ENCODE measurements at regions not wholly inside any gene's neighbourhood (a gene's known extent, or its start where the extent isn't known, plus 50 kb on each side); places are given as distances from the start of the nearest gene placed in this dataset.

GRCh38 chr13:89910166-89910565 lies 1437.3 kb upstream of the MIR17HG start:
- H3K36me3 ChIP-seq (ENCODE audit: low read length) = no peaks in the 10 kb centered on the region
- H2AFZ ChIP-seq (ENCODE audit: low read depth, low read length, severe bottlenecking) = no peak overlapping the region
- no peaks in the 10 kb centered on the region for H3K27me3 ChIP-seq (ENCODE audit: low read length)
- no peak overlapping the region for H3K4me2 ChIP-seq (ENCODE audit: low read depth, low read length, poor library complexity, severe bottlenecking)
- H3K27ac ChIP-seq (ENCODE audit: low read depth, low read length) = no peak overlapping the region
- no peaks in the 10 kb centered on the region for H3K9me3 ChIP-seq (ENCODE audit: insufficient read depth, low read length)
- TF ChIP-seq CTCF (IDR thresholded peaks at IDR 0.05; ENCODE audit: insufficient read depth, low read length, poor library complexity, severe bottlenecking) = no peak
- no peak for TF ChIP-seq EZH2phosphoT487 (conservative IDR thresholded peaks at IDR 0.05; ENCODE audit: low read length)
- no peak overlapping the region for H3K4me3 ChIP-seq (ENCODE audit: insufficient read depth, low read length, poor library complexity, severe bottlenecking)
- no peaks in the 10 kb centered on the region for H4K20me1 ChIP-seq (ENCODE audit: low read depth, low read length)
- no peaks in the 10 kb centered on the region for H3K9me2 ChIP-seq (replicated peaks; ENCODE audit: insufficient read depth, low read length)
- no peaks in the 10 kb centered on the region for H3F3A ChIP-seq (ENCODE audit: insufficient read depth)
- no peaks in the 10 kb centered on the region for H3K79me2 ChIP-seq (ENCODE audit: insufficient read depth, low read length)
- H3K9ac ChIP-seq (ENCODE audit: low read length) = no peak overlapping the region

GRCh38 chr13:89916551-89916950 lies 1430.9 kb upstream of the MIR17HG start:
- no peaks in the 10 kb centered on the region for H3F3A ChIP-seq (ENCODE audit: insufficient read depth)
- H3K27me3 ChIP-seq (ENCODE audit: low read length) = no peaks in the 10 kb centered on the region
- no peak overlapping the region for H3K4me3 ChIP-seq (ENCODE audit: insufficient read depth, low read length, poor library complexity, severe bottlenecking)
- no peaks in the 10 kb centered on the region for H3K36me3 ChIP-seq (ENCODE audit: low read length)
- TF ChIP-seq CTCF (IDR thresholded peaks at IDR 0.05; ENCODE audit: insufficient read depth, low read length, poor library complexity, severe bottlenecking) (no peak), EZH2phosphoT487 (conservative IDR thresholded peaks at IDR 0.05; ENCODE audit: low read length) (no peak)
- H2AFZ ChIP-seq (ENCODE audit: low read depth, low read length, severe bottlenecking) = no peak overlapping the region
- no peaks in the 10 kb centered on the region for H4K20me1 ChIP-seq (ENCODE audit: low read depth, low read length)
- no peaks in the 10 kb centered on the region for H3K79me2 ChIP-seq (ENCODE audit: insufficient read depth, low read length)
- H3K9me2 ChIP-seq (replicated peaks; ENCODE audit: insufficient read depth, low read length) = no peaks in the 10 kb centered on the region
- H3K9me3 ChIP-seq (ENCODE audit: insufficient read depth, low read length) = no peaks in the 10 kb centered on the region
- no peak overlapping the region for H3K27ac ChIP-seq (ENCODE audit: low read depth, low read length)
- H3K4me2 ChIP-seq (ENCODE audit: low read depth, low read length, poor library complexity, severe bottlenecking) = no peak overlapping the region
- H3K9ac ChIP-seq (ENCODE audit: low read length) = no peak overlapping the region

GRCh38 chr13:89920461-89920860 lies 1427.0 kb upstream of the MIR17HG start:
- Histone ChIP-seq H4K20me1 (ENCODE audit: low read depth, low read length) (no peaks in the 10 kb centered on the region), H3K27me3 (ENCODE audit: low read length) (no peaks in the 10 kb centered on the region), H3K9me3 (ENCODE audit: insufficient read depth, low read length) (no peaks in the 10 kb centered on the region), H3K27ac (ENCODE audit: low read depth, low read length) (no peak overlapping the region), H3K9ac (ENCODE audit: low read length) (no peak overlapping the region), H3F3A (ENCODE audit: insufficient read depth) (no peaks in the 10 kb centered on the region), H3K4me2 (ENCODE audit: low read depth, low read length, poor library complexity, severe bottlenecking) (no peak overlapping the region), H3K9me2 (replicated peaks; ENCODE audit: insufficient read depth, low read length) (no peaks in the 10 kb centered on the region), H3K36me3 (ENCODE audit: low read length) (no peaks in the 10 kb centered on the region), H3K4me3 (ENCODE audit: insufficient read depth, low read length, poor library complexity, severe bottlenecking) (no peak overlapping the region), H2AFZ (ENCODE audit: low read depth, low read length, severe bottlenecking) (no peak overlapping the region), H3K79me2 (ENCODE audit: insufficient read depth, low read length) (no peaks in the 10 kb centered on the region)
- TF ChIP-seq CTCF (IDR thresholded peaks at IDR 0.05; ENCODE audit: insufficient read depth, low read length, poor library complexity, severe bottlenecking) = no peak
- TF ChIP-seq EZH2phosphoT487 (conservative IDR thresholded peaks at IDR 0.05; ENCODE audit: low read length) = no peak
